ENCODE measurements at regions not wholly inside any gene's neighbourhood (a gene's known extent, or its start where the extent isn't known, plus 50 kb on each side); places are given as distances from the start of the nearest gene placed in this dataset.

DNA sequence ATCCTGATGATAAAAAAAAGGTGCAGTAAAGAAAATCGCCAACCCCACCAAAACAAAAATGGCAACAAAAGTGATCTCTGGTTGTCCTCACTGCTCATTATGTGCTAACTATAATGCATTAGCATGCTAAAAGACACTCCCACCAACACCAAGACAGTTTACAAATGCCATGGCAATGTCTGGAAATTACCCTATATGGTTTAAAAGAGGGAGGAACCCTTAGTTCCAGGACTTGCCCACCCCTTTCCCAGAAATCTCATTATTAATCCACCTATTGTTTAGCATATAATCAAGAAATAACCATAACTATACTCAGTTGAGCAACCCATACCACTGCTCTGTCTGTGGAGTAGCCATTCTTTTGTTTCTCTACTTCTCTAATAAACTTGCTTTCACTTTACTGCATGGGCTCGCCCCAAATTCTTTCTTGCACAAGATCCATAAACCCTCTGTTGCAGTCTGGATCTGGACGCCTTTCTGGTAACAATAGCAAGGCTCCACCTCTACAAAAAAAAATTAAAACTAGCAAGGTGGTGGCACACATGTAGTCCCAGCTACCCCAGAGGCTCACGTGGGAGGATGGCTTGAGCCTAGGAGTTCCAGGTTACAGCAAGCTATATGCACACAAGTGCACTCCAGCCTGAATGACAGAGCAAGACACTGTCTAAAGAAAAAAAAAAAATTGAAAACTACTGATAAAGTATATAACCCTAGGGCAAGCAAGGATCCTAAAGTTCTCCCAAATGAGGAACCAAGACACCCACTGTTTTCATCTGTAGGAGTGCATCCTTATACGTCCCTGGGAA lies 278.8 kb upstream of the JARID2 start:
- DNase-seq, result no peak

DNA sequence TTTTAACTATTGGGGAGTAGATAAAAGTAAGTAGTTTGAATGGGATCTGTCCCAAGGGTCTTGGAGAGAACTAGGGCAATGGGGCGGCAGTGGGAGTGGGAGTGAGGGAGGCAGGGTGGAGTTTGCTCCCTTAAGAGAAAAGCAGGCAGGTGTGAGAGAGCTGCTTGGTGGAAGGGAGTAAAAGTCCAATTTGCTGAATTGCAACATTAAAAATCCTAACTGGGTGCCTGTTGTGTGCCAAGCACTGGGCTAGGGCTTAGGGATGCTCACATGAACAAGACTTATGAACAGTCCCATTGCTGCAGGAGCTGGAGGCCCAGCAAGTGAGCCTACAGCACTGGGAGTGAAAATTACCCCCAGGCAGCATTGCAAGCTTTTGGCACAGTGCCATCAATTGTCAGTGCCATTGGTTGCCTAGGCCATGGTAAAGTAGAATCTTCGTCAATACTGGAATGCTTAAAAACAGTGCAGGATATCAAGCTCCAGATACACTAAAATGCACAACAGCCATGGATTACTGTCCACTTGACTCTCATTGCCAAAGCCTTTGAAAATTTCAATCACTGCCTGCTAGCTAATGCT lies 277.7 kb upstream of the JARID2 start:
- DNase-seq, result no peak

DNA sequence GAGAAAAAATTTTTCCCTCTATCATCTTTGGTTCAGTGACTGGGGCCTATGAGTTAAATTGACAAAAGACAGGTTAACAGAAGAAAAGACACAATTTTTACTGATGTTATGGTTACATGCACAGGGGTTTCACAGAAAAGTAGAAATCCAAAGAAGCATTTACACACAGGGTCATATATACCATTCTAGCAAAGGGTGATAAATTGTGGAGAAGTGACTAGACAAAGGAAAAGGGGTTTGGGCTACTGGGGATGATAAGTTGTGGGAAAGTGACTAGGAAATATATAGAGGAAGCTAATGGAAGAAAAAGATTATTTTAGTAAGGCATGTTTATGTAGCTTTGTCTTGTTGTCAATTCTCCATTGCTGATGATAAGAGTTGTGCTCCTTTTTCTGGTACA lies 276.7 kb upstream of the JARID2 start:
- DNase-seq, result no peak

DNA sequence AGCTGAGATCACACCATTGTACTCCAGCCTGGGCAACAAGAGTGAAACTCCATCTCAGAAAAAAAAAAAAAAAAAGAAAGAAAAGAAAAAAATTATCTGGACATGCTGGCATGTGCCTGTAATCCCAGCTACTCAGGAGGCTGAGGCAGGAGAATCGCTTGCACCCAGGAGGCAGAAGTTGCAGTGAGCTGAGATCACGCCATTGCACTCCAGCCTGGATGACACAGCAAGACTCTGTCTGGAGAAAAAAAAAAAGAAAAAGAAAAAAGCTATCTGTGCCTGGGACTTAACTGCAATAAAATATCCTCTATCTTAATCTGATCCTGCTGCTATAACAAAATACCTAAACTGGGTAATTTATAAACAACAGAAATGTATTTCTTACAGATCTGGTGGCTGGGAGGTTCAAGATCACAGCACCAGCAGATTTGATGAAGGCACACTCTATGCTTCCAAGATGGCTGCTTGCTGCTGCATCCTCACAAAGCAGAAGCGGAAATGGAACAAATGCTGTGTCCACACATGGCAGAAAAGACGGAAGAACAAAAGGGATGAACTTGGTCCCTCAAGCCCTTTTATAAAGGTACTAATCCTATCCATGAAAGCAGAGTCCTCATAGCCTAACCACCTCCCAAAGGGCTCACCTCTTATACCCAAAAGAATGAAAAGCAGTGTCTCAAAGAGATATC lies 273.3 kb upstream of the JARID2 start:
- DNase-seq, result no peak

DNA sequence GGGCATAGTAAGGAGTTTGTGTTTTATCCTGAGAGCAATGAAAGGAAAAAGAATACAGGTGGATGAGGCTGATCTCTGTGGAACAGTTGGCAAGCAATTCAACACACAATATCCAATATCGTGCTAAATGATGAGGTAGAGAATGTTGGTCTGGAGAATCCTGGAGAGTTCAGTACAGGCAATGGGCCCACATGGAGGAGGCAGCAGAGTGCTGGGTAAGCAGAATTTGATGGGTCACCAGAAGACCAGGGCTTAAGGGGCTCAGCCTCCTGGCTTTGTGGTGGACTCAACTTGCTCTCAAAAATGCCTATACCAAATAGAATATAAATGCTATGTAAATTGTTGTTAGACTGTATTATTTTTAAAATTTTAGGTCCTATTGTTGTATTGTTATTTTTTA lies 271.5 kb upstream of the JARID2 start:
- no peak for DNase-seq

DNA sequence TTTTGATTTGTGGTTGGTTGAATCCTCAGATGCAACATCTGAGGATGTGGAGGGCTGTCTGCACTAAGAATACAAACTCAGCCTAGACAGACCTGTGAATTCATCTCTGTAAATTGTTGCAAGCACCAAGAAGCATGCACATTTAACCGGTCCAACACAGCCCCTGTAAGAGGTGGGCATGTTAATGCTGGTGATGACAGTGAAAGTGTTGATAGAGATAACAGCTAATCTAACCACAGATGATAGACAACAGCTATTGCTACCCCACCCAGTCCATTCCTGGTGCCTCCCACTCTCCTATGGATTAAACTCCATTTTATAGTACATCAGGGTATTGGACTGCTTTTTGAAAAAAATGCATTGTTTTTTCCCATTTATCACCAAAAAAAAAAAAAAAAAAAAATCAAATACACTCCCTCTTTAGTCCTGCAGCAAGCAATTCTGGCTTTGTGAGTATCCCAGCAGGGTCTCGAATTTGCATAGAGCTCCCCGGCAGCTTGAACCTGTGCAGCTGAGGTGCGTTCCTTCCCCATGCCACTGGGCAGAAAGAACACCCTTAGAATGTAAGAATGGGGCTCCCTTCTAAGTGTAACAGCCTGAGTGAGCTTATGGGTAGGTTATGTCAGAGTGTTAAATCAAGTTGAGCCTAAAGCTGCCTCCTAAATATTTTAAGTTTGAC lies 270.9 kb upstream of the JARID2 start:
- DNase-seq, result no peak

DNA sequence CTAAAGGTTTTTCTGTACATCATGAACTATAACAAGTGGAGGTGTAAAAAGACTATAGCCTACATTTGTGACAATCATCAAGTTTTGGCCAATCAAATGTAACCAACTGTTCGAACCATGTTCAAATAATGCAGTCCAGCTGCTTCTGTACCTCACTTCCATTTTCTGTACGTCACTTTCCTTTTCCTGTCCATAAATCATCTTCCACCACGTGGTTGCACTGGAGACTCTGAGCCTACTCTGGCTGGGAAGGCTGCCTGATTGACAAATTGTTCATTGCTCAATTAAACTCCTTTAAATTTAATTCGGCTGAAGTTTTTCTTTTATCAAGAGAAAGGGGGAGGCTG lies 270.4 kb upstream of the JARID2 start:
- no peak for DNase-seq

DNA sequence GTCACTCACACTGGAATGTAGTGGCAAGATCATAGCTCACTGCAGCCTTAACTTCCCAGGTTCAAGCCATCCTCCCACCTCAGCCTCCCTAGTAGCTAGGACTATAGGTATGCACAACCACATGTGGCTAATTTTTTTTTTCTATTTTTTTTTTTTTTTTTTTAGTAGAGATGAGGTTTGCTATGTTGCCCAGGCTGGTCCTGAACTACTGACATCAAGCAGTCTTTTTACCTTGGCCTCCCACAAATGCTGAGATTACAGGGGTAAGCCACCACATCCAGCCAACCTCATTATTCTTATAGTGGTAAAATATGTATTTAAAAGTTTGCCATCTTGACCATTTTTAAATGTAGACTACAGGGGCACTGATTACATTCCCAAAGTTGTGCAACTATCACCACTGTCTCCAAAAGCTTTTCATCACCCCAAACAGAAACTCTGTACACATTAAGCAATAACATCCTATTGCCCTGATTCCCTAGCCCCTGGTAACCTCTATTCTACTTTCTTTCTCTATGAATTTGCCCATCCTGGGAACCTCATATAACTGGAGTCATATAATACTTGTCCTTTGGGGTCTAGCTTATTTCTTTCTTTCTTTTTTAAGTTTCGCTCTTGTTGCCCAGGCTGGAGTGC lies 268.0 kb upstream of the JARID2 start:
- no peak for DNase-seq

DNA sequence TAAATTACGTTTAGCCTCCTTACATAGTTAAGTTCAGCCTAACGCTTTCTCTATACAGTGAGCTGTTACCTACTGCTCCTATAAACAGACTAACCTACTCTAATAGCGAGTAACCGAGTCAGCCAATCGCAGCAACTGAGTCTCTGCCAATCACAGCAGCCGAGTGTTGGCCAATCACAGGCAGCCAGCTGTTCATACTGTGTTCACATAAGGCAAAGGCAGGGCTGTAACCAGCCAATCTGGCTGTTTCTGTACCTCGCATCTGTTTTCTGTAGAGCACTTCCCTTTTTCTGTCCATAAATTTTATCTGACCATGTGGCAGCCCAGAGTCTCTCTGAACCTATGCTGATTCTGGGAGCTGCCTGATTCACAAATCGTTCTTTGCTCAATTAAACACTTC lies 263.9 kb upstream of the JARID2 start:
- DNase-seq, result no peak

DNA sequence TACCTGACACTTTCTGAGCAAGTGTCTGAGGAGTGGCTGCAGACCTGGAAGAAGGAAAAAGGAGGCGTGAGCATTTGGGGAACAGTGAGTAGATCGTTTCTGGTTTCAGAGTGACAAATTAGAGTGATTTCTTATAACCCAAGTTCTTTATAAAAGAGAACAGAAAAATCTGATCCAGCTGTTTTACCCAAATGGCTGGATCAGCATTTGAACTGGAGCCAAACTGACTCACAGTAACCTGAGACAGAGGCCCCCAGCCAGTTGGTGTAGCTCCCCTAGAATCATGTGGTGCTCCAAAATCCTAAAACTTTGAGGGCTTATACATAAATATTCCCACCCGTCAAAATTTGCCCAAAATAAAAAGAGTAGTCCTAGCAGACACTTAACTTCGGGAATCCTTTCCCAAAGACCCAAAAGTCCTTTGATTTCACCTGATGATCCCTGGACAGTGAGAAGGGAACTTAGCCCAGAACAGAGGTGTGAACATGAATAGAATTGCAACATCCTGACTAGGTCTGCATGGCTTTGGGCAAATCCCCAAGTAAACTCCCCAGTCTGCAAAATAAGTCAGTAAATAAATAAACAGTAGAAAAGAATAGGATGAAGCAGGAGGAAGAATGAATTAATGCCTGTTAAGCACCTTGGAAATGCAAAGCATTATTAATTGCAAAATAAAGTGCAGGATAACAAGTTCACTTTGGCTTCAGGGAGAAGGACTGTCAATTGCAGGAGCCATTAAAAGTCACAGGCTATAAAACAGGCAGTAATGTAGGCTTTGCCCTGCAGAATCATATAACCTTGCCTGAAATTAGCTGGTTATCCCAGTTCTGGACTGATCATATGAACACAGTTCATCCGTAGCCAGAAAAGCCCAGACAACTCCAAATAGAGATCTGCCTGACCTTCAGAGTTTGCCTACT lies 262.0 kb upstream of the JARID2 start:
- DNase-seq, result no peak

DNA sequence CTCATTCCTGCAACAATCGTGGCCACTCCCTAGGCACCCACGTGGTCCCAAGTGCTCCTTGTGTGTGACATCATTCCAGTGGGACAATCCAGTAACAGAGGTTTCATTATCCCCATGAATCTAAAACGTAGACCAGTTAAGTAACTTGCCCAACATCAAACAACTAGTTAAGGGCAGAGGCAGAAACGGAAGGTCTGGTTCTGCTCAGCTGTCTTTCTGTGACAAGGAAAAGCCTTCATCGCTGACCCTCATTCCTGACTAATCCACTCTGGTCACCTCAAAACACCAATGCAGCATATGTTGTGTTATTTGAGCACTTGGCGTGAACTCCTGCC lies 261.4 kb upstream of the JARID2 start:
- DNase-seq, result no peak

DNA sequence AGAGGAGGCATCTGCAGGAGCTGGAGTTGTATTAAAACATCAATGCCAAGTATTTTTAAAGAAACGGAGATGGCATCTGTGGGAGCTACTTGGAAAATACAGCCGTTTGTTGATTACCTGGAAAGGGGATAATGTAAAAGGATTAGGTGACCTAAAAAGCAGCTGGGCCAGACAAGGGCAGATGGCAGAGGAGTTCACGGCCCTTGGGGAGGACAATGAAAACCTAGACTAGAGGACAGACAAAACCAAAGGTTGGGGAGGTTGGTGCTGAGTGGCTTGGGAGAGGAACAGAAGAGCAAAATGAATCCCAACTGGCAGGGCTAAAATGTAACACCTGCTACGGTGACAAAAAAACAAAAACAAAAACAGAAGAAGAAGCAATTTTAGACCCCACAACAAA lies 260.5 kb upstream of the JARID2 start:
- no peak for DNase-seq

DNA sequence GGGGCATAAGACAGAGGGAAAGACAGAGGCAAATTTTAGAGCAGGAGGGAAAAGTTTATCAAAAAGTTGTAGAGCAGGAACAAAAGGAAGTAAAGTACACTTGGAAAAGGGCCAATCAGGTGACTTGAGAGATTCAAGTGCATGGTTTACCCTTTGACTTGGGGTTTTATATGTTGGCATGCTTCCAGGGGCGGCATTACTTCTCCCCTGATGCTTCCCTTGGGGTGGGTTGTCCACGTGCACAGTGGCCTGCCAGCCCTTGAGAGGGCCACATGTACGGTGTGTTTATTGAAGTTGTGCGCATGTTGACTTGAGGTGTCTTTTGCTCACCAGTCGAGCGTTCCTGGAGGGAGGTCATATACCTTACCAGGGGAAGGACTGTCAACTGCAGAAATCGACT lies 259.5 kb upstream of the JARID2 start:
- no peak for DNase-seq

DNA sequence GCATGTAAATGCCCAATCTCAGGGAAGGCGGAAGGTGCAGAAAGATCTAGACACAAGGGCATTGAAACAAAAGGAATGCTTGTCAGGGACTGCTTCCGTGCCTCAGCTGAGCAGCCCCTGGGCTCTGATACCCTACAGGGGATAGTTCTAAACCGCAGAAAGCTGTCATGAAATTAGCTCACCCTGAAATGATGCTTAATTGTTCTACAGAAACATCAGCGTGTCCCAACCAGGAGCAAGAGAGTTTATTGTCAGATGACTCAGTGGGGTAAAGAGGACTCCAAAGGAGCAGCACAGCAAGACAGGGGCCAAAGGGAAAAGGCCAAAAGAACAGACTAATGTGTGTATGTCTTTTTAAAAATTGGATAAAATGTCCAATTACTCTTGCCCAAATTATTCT lies 258.4 kb upstream of the JARID2 start:
- no peak for DNase-seq

DNA sequence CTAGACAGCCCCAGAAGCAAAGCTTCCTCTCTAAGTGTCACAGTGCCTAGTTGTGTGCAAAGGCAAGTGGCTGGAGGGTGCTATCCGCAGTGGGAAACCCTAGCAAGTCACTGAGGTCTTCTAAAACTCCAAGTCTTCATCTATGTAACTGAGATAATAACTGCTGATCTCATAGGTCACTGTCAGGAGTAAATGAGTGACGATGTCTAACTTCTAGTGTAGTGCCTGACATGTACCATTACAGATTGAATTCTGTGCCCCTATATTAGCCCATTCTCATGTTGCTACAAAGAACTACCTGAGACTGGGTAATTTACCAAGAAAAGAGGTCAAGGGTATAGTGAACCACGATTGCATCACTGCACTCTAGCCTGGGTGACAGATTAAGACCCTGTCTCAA lies 253.5 kb upstream of the JARID2 start:
- no peak for DNase-seq

DNA sequence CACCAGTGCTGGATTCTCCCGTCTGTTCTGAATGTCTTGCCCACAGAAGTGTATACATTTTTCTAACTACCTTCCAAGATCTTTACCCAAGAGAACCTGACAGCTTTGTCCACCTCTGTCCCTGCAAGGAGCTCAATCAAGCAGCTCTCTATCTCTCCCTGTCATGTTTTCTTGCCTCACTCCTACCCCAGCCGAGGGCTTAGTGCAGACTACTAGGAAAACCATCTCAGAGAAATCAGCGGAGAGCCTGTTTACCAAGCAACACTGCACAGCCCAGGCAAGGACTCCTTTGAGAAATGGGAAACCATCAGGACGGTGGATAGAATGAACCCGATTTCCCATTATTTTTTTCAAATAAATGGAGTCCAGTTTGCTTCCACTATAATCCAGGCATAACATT lies 250.7 kb upstream of the JARID2 start:
- no peak for DNase-seq

DNA sequence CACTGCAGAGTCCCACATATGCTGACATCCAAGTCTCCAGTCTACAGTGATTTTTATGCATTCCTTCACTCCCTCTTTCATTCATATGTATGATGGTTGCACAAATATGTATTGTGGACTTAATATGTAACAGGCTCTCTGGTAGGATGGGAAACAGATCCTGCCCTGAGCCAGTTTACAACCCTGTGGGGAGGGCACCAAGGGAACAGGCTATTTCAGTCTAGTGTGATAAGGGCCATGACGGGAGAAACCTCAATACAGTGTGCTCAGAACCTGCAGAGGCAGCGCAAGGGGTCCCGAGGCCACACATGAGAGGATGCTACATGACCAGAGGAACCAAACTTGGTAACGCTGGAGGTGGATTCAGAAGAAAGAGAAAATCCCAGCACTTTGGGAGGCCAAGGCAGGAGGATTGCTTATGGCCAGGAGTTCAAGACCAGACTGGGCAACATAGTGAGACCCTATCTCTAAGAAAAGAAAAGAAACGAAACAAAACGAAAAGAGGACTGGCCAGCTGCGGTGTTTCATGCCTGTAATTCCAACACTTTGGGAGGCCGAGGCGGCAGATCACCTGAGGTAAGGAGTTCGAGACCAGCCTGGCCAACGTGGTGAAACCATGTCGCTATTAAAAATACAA lies 249.8 kb upstream of the JARID2 start:
- DNase-seq, result no peak

DNA sequence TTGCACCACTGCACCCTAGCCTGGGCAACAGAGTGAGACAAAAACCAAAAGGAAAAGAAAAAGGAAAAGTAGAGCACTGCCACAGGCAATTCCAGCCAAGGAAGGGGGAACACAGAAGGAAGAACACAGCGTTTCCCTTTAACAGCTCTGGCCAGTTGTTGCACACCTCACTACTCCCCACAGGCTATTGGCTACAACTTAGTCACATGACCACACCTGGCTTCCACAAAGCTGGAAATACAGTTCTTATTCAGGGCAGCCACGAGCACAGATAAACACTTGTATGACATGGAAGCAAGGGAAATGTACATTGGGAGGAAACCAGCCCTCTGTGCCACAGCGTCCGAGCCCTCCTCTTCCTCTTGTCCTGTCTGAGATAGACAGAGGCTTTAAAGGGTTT lies 249.0 kb upstream of the JARID2 start:
- DNase-seq, result no peak

DNA sequence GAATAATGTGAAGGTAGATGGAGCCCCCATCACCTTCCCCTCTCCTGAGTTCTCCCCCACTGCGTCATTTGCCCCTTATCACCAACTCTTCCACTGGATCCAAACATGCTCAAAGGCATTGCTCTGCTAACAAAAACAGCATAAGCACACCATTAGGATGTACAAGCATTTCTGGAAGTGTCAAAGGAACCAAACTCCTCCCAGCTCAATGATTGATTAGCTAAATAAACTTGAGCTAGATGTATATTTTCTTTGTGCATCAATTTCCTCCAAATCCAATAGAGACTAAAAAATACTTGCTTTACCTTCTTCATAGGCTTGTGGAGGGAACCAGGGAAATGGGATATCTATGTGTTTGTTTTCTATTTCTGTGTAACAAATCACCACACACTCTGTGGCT lies 248.4 kb upstream of the JARID2 start:
- DNase-seq, result no peak

DNA sequence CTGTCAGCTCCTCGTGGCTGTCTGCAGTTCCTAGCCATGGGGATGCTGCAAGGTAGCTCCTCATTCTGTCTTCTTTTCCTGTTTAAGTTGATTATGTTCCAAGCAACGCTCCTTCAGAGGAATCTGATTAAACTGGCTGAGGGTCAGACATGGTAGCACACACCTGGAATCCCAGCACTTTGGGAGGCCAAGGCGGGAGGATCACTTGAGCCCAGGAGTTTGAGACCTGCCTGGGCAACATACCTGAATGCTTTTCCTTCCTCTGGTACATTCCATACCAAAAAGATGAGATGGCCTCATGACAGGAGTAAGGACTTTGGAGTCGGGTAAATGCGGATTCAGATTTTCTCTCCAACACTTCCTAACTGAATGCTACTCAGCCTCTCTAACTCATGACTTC lies 246.8 kb upstream of the JARID2 start:
- DNase-seq, result no peak

DNA sequence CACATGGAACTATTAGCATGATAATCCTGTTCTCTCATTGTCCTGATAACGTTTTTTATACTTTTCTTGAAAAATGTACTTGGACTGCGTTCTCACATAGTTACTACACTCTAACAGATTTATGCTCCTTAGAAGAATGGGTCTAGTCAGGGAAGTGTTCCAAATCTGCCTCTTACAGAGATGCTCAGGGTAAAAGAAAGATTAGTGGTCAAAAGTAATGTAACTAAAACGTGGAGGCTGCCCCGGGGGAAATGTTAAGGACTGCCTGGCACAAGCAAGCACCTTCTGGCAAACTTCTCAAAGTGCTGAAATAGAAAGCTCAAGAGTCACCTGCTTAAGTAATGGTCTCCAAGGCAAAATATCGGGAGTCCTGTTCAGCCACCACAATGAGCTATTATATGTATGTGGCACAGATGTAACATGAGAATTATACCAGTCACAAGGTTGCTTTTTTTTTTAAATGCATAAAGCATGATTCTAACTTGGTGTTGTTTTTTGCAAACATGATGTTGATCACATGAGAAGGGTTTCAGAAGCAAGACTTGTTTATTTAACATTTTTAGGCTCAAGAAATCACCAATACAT lies 244.5 kb upstream of the JARID2 start:
- DNase-seq, result no peak

DNA sequence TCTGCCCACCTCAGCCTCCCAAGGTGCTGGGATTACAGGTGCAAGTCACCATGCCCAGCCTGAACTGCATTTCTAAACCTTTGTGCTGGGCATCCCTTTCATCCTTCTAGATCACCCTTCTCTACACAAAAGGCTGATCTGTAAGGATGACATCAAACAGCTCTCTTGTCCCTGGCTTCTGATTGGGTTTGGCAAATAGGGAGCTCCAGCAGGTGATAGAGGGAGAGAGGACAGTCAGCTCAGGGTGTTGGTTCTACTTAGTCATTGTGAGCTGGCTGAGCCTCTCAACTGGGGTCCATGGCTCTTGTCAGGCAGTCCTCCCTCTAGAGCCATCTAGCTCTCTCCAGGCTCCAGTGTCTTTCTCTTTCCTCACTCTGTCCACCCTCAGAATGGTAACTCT lies 237.6 kb upstream of the JARID2 start:
- DNase-seq, result no peak

Measured in activated T-cell treated with anti-CD3 and anti-CD28 coated beads, Interleukin-2, amount 50 U/mL, for 48 hours (primary cell).